ENCODE measurements at regions not wholly inside any gene's neighbourhood (a gene's known extent, or its start where the extent isn't known, plus 50 kb on each side); places are given as distances from the start of the nearest gene placed in this dataset.

- TF ChIP-seq CTCF (IDR thresholded peaks at IDR 0.05), result no peak
- no peak for TF ChIP-seq POLR2A (IDR thresholded peaks at IDR 0.05)
These were observed 170.0 kb downstream of the FOXA2 start for GRCh38 chr20:22414305-22414742.
